ENCODE measurements at regions not wholly inside any gene's neighbourhood (a gene's known extent, or its start where the extent isn't known, plus 50 kb on each side); places are given as distances from the start of the nearest gene placed in this dataset.

- Histone ChIP-seq H3F3A (replicated peaks; ENCODE audit: low read depth) (no peaks in the 10 kb centered on the region), H3K4me2 (no peak overlapping the region), H2AFZ (no peak overlapping the region), H3K36me3 (ENCODE audit: insufficient read depth) (no peaks in the 10 kb centered on the region), H3K4me1 (ENCODE audit: insufficient read depth) (no peaks in the 10 kb centered on the region), H4K20me1 (replicated peaks; ENCODE audit: insufficient read depth) (no peaks in the 10 kb centered on the region), H3K4me3 (no peak overlapping the region), H3K9me2 (ENCODE audit: insufficient read depth) (no peaks in the 10 kb centered on the region), H3K79me2 (replicated peaks; ENCODE audit: insufficient read depth) (no peaks in the 10 kb centered on the region), H3K27me3 (ENCODE audit: insufficient read depth) (no peaks in the 10 kb centered on the region), H3K27ac (ENCODE audit: low read depth) (no peak overlapping the region)
- Mint-ChIP-seq H3K36me3 (ENCODE audit: low read depth) (no peaks in the 10 kb centered on the region), H3K9me3 (no peaks in the 10 kb centered on the region), H3K27ac (no peak overlapping the region), H3K4me1 (no peaks in the 10 kb centered on the region), H3K4me3 (no peak overlapping the region), H3K27me3 (ENCODE audit: insufficient read depth, low read depth, poor library complexity) (no peaks in the 10 kb centered on the region)
- DNase-seq (ENCODE audit: low spot score) (no peak), ATAC-seq (no peak)
- TF ChIP-seq POLR2AphosphoS5 (IDR thresholded peaks at IDR 0.05; ENCODE audit: low read depth) (no peak), STAT1 (IDR thresholded peaks at IDR 0.05; ENCODE audit: unreplicated experiment) (no peak), EZH2phosphoT487 (IDR thresholded peaks at IDR 0.05; ENCODE audit: unreplicated experiment) (no peak), NANOG (IDR thresholded peaks at IDR 0.05; ENCODE audit: borderline replicate concordance) (no peak), JUNB (IDR thresholded peaks at IDR 0.05; ENCODE audit: unreplicated experiment) (no peak), CREB1 (CRISPR knock-in tag; IDR thresholded peaks at IDR 0.05; ENCODE audit: low read depth) (no peak)
- TF ChIP-seq, protein P1, sequence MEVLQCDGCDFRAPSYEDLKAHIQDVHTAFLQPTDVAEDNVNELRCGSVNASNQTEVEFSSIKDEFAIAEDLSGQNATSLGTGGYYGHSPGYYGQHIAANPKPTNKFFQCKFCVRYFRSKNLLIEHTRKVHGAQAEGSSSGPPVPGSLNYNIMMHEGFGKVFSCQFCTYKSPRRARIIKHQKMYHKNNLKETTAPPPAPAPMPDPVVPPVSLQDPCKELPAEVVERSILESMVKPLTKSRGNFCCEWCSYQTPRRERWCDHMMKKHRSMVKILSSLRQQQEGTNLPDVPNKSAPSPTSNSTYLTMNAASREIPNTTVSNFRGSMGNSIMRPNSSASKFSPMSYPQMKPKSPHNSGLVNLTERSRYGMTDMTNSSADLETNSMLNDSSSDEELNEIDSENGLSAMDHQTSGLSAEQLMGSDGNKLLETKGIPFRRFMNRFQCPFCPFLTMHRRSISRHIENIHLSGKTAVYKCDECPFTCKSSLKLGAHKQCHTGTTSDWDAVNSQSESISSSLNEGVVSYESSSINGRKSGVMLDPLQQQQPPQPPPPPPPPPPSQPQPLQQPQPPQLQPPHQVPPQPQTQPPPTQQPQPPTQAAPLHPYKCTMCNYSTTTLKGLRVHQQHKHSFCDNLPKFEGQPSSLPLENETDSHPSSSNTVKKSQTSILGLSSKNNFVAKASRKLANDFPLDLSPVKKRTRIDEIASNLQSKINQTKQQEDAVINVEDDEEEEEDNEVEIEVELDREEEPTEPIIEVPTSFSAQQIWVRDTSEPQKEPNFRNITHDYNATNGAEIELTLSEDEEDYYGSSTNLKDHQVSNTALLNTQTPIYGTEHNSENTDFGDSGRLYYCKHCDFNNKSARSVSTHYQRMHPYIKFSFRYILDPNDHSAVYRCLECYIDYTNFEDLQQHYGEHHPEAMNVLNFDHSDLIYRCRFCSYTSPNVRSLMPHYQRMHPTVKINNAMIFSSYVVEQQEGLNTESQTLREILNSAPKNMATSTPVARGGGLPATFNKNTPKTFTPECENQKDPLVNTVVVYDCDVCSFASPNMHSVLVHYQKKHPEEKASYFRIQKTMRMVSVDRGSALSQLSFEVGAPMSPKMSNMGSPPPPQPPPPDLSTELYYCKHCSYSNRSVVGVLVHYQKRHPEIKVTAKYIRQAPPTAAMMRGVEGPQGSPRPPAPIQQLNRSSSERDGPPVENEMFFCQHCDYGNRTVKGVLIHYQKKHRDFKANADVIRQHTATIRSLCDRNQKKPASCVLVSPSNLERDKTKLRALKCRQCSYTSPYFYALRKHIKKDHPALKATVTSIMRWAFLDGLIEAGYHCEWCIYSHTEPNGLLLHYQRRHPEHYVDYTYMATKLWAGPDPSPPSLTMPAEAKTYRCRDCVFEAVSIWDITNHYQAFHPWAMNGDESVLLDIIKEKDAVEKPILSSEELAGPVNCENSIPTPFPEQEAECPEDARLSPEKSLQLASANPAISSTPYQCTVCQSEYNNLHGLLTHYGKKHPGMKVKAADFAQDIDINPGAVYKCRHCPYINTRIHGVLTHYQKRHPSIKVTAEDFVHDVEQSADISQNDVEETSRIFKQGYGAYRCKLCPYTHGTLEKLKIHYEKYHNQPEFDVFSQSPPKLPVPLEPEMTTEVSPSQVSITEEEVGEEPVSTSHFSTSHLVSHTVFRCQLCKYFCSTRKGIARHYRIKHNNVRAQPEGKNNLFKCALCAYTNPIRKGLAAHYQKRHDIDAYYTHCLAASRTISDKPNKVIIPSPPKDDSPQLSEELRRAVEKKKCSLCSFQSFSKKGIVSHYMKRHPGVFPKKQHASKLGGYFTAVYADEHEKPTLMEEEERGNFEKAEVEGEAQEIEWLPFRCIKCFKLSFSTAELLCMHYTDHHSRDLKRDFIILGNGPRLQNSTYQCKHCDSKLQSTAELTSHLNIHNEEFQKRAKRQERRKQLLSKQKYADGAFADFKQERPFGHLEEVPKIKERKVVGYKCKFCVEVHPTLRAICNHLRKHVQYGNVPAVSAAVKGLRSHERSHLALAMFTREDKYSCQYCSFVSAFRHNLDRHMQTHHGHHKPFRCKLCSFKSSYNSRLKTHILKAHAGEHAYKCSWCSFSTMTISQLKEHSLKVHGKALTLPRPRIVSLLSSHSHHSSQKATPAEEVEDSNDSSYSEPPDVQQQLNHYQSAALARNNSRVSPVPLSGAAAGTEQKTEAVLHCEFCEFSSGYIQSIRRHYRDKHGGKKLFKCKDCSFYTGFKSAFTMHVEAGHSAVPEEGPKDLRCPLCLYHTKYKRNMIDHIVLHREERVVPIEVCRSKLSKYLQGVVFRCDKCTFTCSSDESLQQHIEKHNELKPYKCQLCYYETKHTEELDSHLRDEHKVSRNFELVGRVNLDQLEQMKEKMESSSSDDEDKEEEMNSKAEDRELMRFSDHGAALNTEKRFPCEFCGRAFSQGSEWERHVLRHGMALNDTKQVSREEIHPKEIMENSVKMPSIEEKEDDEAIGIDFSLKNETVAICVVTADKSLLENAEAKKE (CRISPR knock-in tag; IDR thresholded peaks at IDR 0.05), result no peak
These were observed 639.4 kb upstream of the MIR17HG start for GRCh38 chr13:90708128-90708527.

DNA sequence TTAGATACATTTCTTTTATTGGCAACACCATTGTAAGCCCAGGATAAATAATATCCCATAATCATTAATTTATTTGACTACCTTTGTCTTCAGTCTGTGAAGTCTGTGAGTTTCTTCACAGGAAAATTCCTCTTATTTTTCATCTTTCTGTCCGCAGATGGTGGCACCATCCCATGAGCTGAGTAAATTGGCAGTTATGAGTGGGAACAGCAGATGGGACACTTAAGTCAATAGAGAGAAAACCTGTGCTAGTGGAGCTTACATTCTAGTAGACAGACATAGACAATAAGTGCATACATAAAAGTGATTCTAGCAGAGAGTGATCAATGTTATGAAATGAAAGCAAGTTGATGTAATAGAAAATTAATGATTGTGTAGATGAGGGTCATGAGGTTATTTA lies 638.2 kb upstream of the MIR17HG start:
- H2AFZ ChIP-seq, result no peak overlapping the region
- H3K27ac ChIP-seq (ENCODE audit: low read depth), result no peak overlapping the region
- no peaks in the 10 kb centered on the region for H3K4me1 ChIP-seq (ENCODE audit: insufficient read depth)
- Mint-ChIP-seq H3K9me3 (no peaks in the 10 kb centered on the region), H3K27ac (no peak overlapping the region), H3K27me3 (ENCODE audit: insufficient read depth, low read depth, poor library complexity) (no peaks in the 10 kb centered on the region), H3K4me3 (no peak overlapping the region), H3K36me3 (ENCODE audit: low read depth) (no peaks in the 10 kb centered on the region), H3K4me1 (no peaks in the 10 kb centered on the region)
- no peaks in the 10 kb centered on the region for H3K79me2 ChIP-seq (replicated peaks; ENCODE audit: insufficient read depth)
- ATAC-seq (no peak), DNase-seq (ENCODE audit: low spot score) (no peak)
- H3K27me3 ChIP-seq (ENCODE audit: insufficient read depth), result no peaks in the 10 kb centered on the region
- no peak overlapping the region for H3K4me3 ChIP-seq
- no peaks in the 10 kb centered on the region for H3K9me2 ChIP-seq (ENCODE audit: insufficient read depth)
- H3F3A ChIP-seq (replicated peaks; ENCODE audit: low read depth), result no peaks in the 10 kb centered on the region
- no peaks in the 10 kb centered on the region for H3K36me3 ChIP-seq (ENCODE audit: insufficient read depth)
- no peaks in the 10 kb centered on the region for H4K20me1 ChIP-seq (replicated peaks; ENCODE audit: insufficient read depth)
- H3K4me2 ChIP-seq, result no peak overlapping the region
- TF ChIP-seq, protein P1 (CRISPR knock-in tag; IDR thresholded peaks at IDR 0.05), result no peak
- no peak for TF ChIP-seq ZNF114 (CRISPR knock-in tag; IDR thresholded peaks at IDR 0.05)
- TF ChIP-seq STAT1 (IDR thresholded peaks at IDR 0.05; ENCODE audit: unreplicated experiment), result no peak
- no peak for TF ChIP-seq CREB1 (CRISPR knock-in tag; IDR thresholded peaks at IDR 0.05; ENCODE audit: low read depth)

Measured in GM23338 (cell line).